GM21381 (cell line): ENCODE measurements at regions not wholly inside any gene's neighbourhood (a gene's known extent, or its start where the extent isn't known, plus 50 kb on each side); places are given as distances from the start of the nearest gene placed in this dataset.
A peak's percentile ranks its signal among the peaks of the same experiment; 100 is the strongest.

Experiments used
- ATAC-seq: cut with Tn5 transposase; IDR thresholded peaks from one replicate; pipeline ENCODE4 v1.9.1; 2021; ENCODE audit warnings: mild to moderate bottlenecking, moderate library complexity; ENCODE audit not compliant: unreplicated experiment

- no peak for ATAC-seq
Measured at GRCh38 chr11:110807801-110808200, 95.6 kb upstream of the ARHGAP20 start.

DNA sequence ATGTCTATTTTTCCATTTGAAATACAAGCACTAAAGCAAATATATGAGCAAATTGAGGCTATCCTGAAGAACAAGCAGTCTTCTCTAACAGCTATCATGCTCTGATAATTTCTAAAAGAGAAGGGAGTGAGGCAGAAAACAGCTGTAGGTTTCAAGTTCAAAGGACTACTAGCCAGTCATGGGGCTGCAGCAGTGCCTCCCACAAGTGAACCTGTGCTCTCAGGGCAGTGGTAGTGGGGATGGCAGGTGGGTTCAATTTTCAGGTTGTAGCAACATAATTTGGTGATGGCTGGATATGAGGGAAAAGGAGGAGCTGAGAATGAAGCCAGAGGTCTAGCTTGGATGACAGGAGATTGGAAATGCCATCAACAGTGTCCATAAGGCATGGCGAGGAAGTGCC, 93.5 kb upstream of the ARHGAP20 start:
- ATAC-seq, result no peak

- ATAC-seq, result no peak
Measured at GRCh38 chr11:110802162-110802561, 89.9 kb upstream of the ARHGAP20 start.

GRCh38 chr11:110801328-110801727, 89.1 kb upstream of the ARHGAP20 start:
- no peak for ATAC-seq

DNA sequence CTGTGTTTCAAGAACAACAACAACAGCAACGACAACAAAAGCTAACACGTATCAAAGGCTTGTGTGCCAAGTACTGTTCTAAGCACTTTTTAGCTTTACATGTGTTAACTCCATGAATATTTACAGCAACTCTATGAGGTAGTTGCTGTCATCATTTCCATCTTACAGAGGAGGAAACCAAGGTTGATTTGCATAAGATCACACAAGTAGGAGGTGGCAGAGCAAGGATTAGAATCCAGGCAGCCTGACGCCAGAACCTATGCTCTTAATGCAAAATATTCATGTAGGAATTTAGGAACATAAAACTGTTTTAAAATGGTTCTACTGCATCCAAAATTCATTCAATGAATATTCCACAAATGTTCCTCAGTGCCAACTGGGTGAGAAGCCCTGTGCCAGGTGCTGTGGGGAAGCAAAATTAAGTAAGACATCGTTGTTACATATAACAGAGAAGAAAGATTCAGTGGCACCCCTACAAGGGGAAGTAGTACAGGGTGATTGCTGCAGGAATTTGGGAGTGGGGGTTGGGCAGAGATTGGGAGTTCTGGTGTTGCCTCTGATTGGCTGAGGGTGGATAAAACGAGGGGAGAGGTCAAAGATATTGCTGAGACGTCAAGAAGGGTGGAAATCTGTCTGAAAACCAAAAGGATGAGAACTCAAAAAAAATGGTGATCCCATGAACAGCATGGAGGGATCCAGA, 86.1 kb upstream of the ARHGAP20 start:
- ATAC-seq, result no peak

DNA sequence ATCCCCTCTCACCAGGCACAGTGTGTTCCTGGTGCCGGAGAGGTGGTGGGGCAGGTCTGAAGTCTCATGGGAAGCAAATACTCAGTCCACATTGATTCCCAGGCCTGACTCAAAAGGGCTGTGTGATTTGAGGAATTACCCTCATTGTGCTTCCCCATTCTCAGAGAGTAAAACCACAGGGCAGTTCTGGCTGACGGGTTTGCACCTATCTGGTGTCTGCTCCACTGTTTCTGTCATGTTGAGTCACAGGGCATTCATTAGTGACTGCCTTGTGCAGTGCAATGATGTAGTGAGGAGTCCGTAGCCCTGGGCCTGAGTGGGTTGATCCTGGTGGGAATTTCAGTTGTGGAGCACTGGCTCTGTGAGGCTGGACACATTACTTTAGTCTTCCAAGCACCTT, 85.2 kb upstream of the ARHGAP20 start:
- ATAC-seq, result peak; percentile 87

DNA sequence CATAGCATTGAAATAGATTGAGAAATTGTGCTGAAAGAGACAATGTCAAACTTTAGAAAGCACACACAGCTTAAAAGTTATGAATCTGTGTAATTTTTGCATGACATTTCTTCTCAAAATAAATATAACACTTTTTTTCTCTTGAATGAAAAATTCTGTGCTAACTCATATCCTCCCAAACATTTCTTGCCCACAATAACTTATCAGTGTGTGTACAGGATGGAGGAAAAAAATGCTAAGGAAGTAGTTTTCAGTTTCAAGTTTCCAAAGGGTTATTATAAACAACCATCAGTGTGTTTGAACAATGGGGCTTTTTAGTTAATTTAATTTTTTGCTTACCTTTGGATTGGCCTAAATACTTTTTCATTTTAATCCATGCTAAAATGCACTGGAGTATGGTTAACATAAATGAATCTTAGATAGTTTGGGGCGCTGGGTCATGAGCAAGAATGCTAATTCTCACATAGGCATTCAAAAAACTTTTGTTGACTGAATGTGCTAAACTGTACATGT, 82.9 kb upstream of the ARHGAP20 start:
- no peak for ATAC-seq

GRCh38 chr11:110793556-110793955, 81.3 kb upstream of the ARHGAP20 start:
- ATAC-seq, result no peak

DNA sequence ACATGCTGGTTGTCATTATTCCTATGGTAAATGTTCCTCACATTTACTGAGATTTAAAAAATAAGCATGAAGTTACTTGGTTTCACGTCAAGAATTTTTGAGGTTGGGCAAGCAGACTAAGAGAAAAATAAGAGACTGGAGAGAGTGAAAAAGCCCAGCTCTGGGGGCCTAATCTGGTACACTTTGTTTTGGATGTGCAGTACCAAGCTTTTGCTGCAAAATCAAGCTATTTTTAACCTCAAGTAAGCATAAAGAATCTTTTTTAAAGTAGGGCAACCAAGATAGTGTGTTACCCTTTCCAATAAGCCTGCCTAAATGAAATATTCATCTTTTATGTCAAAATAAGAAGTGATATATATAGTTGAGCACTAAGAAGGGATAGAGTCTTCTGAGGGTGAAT, 79.4 kb upstream of the ARHGAP20 start:
- no peak for ATAC-seq

GRCh38 chr11:110787680-110788079, 75.4 kb upstream of the ARHGAP20 start:
- ATAC-seq, result no peak

DNA sequence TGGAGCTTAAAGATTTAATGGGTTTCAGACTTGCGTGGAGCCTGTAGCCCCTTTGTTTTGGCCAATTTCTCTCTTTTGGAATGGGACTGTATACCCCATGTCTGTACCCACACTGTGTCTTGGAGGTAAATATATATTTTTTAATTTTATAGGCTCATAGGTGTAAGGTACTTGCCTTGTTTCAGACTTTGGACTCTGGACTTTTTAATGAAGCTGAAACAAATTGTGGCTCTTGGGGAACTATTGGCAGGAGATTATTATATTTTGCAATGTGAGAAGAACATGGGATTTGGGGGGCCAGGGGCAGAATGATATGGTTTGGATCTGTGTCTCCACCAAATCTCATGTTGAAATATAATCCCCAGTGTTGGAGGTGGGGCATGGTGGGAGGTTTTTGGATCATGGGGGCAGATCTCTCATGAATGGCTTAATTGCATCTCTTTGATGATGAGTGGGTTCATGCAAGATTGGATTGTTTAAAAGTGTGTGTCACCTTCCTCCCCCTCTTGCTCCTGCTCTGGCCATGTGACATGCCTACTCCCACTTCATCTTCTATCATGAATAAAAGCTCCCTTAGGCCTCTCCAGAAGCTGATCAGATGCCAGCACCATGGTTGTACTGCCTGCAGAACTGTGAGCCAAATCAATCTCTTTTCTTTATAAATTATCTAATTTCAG, 74.1 kb upstream of the ARHGAP20 start:
- no peak for ATAC-seq

- ATAC-seq, result no peak
Measured at GRCh38 chr11:110785398-110785797, 73.2 kb upstream of the ARHGAP20 start.

DNA sequence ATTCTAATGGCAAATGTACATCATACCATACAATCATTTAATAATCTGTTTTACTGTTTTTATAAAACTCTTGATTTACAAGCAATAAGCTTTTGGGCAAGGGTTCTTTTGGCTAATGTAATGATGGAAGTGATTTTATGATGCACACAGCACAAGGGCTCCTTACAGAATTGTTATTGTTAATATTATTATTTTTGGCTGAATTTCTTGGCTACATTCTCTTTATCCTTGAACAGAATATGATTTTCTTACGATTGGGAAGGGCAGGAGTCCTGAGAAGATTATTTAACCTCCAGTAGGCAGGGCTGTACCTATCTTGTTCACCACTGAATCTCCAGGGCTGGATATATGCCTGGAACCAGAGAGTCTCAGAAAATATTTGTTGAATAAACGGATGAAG, 70.4 kb upstream of the ARHGAP20 start:
- ATAC-seq, result no peak

- no peak for ATAC-seq
Measured at GRCh38 chr11:110779108-110779507, 66.9 kb upstream of the ARHGAP20 start.

DNA sequence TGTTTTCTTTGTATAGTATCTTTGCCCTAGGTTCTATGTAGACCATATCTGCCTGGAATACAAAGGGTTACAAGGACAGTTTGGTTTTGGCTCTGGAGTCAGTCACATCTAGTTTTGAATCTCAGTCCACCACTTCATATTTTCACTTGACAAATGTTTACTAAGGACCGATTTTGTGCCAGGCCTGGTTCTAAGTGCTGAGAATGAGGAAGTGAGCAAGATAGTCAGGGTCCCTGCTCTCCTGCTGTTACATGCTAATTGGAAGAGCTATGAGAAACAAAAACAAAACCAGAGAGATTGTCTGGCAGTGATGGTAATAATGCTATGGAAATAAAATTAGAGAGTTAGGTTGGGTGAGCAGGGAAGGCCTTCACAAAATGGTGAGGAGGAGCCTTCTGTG, 66.1 kb upstream of the ARHGAP20 start:
- ATAC-seq, result no peak

DNA sequence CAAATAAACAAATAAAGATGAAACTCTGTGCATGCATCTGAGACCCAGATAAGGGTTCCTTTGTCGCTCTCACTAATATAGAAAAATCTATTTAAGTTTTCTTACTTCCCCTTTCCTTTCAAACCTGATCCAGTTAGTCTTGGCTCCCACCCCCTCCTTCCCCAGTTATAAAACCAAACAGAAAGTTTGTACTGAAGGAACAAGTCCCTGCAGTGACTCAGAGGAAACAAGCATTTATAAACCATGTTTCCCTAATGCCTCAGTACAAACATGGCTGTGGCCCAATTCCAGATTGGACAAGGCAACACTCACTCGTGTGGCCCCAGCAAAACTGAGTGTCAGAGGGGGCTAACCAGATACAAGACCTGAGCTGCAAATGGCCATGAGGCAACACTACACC, 65.5 kb upstream of the ARHGAP20 start:
- no peak for ATAC-seq

- no peak for ATAC-seq
Measured at GRCh38 chr11:110776081-110776480, 63.8 kb upstream of the ARHGAP20 start.

DNA sequence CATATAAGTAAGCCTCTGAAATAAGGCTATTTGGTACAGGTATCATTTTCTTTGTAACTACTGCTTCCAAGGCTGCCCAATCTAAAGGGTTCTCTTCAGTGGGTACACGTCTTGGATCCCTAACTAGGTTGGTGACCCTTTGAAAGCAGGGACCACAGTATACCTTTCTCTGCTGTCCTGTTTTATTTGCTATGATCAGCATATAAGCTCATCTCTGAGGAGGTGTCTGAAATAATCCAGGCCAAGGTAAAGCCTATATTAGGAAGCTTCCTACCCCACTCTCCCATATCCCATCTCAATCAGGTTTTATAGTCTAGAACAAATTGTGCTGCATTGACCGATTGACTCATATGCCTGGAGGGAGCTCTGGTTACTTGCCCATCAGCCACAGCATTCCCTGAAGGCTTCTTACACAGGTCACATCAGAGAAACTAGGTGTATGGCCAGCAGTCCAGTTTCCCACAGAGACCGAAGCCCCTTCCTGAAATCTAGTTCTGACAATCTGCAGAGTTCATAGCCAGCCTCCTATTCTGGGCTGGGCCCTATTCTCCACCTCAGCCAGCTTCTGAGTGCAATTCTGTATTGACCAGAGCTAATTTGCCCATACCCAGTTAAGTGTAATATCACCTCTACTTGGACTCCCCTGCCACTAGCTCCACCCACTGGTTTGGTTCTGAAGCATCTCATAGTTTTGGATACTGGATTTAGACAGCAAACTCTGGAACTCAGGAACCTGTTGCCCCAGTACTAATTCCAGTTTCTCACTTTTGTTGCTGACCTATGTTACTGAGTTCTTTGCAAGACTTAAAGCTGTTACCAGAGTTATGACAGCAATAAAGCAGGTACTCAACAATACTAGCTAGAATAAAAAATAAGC, 62.1 kb upstream of the ARHGAP20 start:
- ATAC-seq, result no peak

DNA sequence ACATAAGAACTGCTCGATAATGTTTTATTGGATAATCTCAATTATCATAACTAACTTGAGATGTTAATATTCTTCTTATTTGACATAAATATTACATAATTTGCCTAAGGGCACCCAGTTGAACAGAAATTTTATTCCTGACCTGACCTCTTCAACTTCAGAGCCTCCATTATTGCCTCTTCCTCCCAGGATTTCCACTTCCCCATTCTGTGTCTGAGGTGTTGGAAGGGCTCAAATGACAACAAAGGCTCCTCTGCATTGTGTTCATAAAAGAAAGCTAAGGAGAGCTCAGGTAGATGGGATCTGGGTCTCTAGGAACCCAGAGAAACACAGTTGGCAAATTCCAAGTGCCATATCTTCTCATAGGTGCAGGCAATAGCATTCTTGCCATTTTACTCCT, 61.2 kb upstream of the ARHGAP20 start:
- no peak for ATAC-seq

GRCh38 chr11:110772863-110773262, 60.6 kb upstream of the ARHGAP20 start:
- ATAC-seq, result no peak

GRCh38 chr11:110766316-110766715, 54.1 kb upstream of the ARHGAP20 start:
- no peak for ATAC-seq

- no peak for ATAC-seq
Measured at GRCh38 chr11:110764485-110764884, 52.2 kb upstream of the ARHGAP20 start.
